ENCODE measurements at regions not wholly inside any gene's neighbourhood (a gene's known extent, or its start where the extent isn't known, plus 50 kb on each side); places are given as distances from the start of the nearest gene placed in this dataset.

DNA sequence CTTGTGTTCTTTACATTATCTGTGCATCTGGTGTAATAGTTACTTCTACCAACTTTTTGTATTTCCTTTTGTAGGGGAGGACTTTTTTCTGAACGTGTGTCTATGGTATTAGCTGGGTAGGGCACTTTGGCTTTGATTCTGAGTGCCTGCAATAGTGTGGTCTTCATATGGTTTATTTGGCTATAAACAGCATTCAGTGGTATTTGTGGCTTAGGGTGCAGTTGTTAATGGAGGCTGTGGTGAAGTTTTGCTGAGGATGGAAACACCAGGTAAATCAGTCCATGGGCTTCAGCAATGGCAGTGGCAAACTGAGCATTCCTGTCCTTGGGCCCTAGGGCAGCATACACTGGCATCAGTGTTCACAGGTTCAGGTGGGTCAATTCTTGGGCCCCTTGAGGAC, 230.6 kb upstream of the CTNNB1 start:
- no peak for DNase-seq

DNA sequence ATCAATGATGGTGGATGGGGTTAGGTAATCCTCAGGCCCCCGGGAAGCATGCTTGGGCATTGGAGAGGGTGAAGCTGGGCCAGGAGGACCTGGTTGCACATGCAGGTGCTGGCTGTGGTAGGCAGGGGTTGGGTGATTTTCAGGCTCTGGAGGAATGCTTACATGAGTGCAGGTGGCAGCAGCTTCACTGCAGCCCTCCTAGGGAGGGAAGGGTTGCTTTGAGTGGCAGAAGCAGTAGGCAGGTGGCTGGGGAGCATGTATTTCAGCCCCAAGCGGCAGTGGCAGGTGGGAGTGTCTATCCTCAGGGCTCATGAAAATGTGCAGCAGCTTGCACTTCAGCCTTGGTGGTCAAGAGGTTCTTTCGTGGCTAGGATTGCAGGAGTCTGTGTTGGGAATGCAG, 230.0 kb upstream of the CTNNB1 start:
- DNase-seq, result no peak

- no peak for DNase-seq
These were observed 229.4 kb upstream of the CTNNB1 start for GRCh38 chr3:40969756-40970466.

DNA sequence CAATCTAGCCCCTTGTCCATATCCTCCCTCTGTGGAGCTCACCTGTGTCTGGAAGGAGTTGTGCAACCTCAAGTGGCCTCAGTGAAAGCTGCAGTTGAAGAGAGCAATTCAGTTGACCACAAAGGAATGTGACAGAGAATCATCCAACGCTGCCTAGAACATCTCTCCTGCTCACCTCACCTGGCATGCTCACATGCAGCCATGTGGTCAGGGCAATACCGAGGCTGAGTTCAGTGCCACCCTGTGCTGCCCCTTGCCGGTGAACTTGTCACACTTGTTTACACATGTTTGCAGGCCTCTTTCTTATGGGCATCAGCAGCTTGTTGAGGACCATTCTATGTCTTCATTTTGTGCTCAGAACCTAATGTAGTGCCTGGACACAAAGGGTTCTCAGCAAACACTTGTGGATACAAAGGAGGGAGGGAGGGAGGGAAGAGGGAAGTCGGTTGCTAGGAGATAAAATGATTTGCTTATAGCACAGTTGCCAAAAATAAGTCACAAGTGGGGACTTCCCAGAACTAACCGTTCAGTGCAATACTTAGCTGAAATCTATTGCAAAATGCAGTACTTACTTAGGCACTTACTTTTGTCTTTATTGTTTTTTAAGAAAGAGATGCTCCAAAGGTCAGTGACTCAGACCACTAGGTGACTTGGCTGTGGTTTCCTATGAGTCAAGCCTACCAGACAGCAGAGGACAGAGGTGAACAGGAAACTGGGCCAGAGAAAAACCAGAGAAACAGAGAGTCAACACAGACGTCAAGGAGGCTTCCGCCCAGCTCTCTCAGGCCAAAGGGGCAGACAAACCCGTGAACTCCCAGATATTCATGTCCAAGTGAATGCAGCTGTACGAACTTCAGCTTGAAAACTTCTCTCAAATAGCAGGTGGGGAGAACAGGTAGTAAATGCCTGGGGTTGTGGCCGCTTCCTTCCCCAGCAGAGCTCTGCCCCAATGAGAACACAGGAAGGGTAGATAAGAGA, 227.8 kb upstream of the CTNNB1 start:
- DNase-seq, result peak; percentile 28 to 32

- DNase-seq, result no peak
These were observed 227.0 kb upstream of the CTNNB1 start for GRCh38 chr3:40972350-40972749.

- no peak for DNase-seq
These were observed 226.2 kb upstream of the CTNNB1 start for GRCh38 chr3:40973141-40973540.

DNA sequence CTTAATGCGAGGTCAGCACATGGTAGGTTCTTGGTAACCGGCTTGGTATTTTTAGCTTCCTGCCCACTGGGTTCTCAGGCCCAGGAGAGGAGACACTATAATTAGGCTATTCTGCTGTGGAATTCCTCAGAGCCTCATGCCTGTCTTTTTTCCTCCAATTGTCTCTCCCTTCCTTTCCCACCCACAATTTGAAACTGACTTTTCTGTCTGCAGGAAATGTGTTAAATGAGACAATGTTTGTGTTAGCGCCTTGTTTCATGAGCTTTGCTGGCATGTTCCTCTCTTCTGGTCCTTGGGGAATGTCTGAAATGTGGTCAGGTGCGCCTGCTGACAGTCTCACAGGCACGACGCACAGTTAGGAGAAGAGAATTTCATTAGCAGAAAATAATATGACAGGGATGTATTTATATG, 223.6 kb upstream of the CTNNB1 start:
- no peak for DNase-seq

DNA sequence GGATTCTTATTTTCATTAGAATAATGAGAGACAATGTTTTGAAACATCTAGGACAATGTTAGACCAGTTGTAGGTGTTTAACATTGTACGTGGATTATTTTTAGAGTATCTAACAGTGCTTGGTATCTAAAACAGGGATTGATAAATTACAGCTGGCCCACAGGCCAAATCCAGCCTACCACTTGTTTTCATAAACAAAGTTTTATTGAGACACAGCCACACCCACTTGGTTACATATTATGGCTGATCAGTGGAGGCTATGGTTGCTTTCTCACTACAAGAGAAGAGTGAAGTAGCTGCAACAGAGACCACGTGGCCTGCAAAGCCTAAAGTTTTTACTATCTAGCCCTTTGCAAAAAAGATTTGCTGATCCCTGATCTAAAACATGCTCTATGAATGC, 223.1 kb upstream of the CTNNB1 start:
- no peak for DNase-seq

- no peak for DNase-seq
These were observed 220.9 kb upstream of the CTNNB1 start for GRCh38 chr3:40978442-40978841.

GRCh38 chr3:40979962-40980361, 219.3 kb upstream of the CTNNB1 start:
- DNase-seq, result no peak

DNA sequence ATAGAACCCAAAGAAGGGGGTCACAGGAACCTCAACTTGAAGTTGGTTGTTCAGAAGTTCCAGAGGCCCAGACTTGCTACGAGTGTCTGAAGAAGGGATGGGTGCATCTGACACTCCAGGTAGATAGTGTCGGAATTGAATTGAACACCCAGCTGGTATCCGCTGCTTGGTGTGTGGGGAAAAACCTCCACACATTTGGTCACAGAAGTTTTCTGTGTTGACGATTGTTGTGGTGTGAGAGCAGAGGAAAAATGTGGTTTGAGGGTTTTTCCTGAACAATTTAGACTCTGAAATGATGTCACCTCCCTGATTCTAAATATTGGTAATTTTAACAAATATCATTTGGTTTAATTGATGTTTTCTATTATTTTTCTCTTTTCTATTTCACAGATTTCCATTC, 218.8 kb upstream of the CTNNB1 start:
- peak in 1 of 2 donors; percentile 19 for DNase-seq

GRCh38 chr3:40985195-40985594, 214.1 kb upstream of the CTNNB1 start:
- DNase-seq, result no peak

GRCh38 chr3:40988468-40988867, 210.8 kb upstream of the CTNNB1 start:
- DNase-seq, result no peak

DNA sequence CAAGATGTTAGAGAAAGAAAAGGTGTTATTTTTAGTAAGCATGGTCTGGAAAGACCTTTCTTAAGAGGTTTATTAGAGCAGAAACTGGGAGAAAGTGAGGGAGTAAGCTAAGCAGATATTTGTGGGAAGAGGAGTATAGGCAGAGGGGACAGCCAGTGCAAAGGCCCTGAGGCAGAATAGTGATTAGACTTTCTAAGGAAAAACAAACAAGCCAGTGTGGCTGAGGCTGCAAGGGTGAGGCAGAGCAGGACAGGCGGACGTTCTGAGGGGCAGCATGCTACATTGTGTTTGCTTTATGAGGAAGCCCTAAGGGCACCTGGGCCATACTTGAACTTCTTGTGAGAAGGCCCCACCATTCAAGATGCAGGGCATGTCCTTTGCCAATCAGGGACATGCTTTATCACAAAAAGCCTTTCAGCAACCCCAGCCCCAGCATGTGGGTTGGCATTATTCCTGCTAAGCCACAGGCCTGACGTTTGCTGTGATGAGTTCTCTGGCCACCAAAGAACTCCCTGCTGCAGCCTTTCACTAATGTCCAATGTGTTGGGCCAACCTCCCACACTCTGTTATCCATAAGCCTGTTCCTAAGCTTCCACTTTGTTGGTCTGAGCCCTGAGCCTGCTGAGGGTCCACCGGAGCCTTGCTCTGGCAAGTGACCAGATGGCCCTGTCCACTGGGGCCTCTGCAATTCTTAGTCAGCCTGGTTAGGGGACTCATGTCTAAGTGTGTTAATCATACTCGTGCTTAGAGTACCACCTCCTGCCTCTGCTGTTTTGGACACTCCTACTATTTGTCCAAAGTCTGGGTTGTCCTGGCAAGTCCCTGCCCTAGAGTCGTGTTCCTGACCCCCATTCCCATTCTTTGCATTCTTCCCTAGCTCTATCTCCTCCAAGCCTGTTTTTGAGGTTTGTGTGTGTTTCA, 209.9 kb upstream of the CTNNB1 start:
- no peak for DNase-seq

DNA sequence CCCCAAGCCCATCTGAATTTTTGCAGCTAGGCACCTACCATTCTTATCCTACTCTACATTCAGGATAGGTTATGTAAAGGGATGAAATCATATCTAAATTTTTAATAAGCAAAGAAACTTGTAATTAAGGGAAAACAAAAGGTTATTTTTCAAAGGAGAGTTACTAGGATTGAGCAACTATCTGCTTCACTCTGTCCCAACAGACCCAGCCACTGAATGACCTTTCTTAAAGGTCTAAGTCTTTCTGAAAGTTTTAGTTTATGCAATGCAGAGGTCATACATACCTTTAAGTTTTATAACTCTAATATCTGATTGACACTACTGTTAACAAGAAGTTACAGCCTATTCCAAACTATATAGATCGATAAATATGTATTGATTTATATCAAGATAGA, 209.2 kb upstream of the CTNNB1 start:
- no peak for DNase-seq

- DNase-seq, result no peak
These were observed 207.3 kb upstream of the CTNNB1 start for GRCh38 chr3:40992023-40992422.

DNA sequence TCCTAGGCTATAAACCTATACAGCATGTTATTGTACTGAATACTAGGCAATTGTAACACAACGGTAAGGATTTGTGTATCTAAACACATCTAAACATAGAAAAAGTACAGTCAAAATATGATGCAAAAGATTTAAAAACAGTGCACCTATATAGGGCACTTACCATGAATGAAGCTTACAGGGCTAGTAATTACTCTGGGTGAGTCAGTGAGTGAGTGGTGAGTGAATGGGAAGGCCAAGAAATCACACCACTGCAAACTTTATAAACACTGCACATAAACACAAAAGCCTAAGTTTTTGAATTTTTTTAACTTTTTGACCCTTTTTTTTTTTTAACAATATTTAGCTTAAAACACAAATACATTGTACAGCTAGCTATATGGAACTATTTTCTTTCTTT, 204.7 kb upstream of the CTNNB1 start:
- DNase-seq, result no peak

- DNase-seq, result no peak
These were observed 204.0 kb upstream of the CTNNB1 start for GRCh38 chr3:40995271-40995670.

GRCh38 chr3:40996382-40996781, 202.9 kb upstream of the CTNNB1 start:
- no peak for DNase-seq

- DNase-seq, result no peak
These were observed 202.2 kb upstream of the CTNNB1 start for GRCh38 chr3:40996827-40997710.

- DNase-seq, result no peak
These were observed 201.4 kb upstream of the CTNNB1 start for GRCh38 chr3:40997711-40998519.

All from stimulated activated CD4-positive, alpha-beta T cell treated with anti-CD3 and anti-CD28 coated beads, Interleukin-2, amount 100 ng/mL, for 48 hours (primary cell).